Tibial nerve (tissue), 4 donors: ENCODE measurements at regions not wholly inside any gene's neighbourhood (a gene's known extent, or its start where the extent isn't known, plus 50 kb on each side); places are given as distances from the start of the nearest gene placed in this dataset.
"Not testable (repeated sequence)": the region's sequence is repeated elsewhere in the genome, so short reads cannot be mapped to it uniquely, and the experiment has no call there.

Experiments used
- DNase-seq, 2 donors: peaks; one replicate each; pipeline ENCODE4 v3.0.0-alpha.2; 2019; ENCODE audit warnings: low spot score in 2 of 2
- H3K27ac ChIP-seq, 4 donors: fragments of 200-600 bp; sonication (generic) in 3 of 4; one replicate each; pipeline ENCODE4 v1.5.1; 2017 to 2019; ENCODE audit warnings: mild to moderate bottlenecking in 1 of 4
- H3K27me3 ChIP-seq, 2 donors: fragments of 200-600 bp; sonication (generic) in 1 of 2; one replicate each; pipeline versions ENCODE4 v1.5.1 to v1.6.0; 2017 to 2019
- H3K36me3 ChIP-seq, 3 donors: fragments of 200-600 bp; sonication (generic); one replicate each; pipeline ENCODE4 v1.5.1; 2018 to 2019
- H3K4me1 ChIP-seq, 4 donors: fragments of 200-600 bp; sonication (generic) in 3 of 4; one replicate each; pipeline ENCODE4 v1.5.1; 2017 to 2019
- H3K4me3 ChIP-seq, 4 donors: fragments of 200-600 bp; sonication (generic) in 3 of 4; one replicate each; pipeline ENCODE4 v1.5.1; 2017 to 2019; ENCODE audit warnings: mild to moderate bottlenecking in 1 of 4, moderate library complexity in 1 of 4
- H3K9me3 ChIP-seq, 4 donors: fragments of 200-600 bp; sonication (generic) in 3 of 4; one replicate each; pipeline ENCODE4 v1.5.1; 2017 to 2019
- CTCF ChIP-seq, 5 experiments: fragments of 200-600 bp in 3 of 5; fragments of 450-650 bp in 2 of 5; sonication (generic) in 3 of 5; IDR thresholded peaks; one replicate each; pipeline ENCODE4 v1.5.1; 2016 to 2019; ENCODE audit warnings: antibody characterized with exemption in 5 of 5, mild to moderate bottlenecking in 3 of 5, moderate library complexity in 2 of 5
- EP300 ChIP-seq, 2 donors: sonication (generic); formaldehyde crosslinking; IDR thresholded peaks; one replicate each; pipeline ENCODE4 v1.6.1; 2017; ENCODE audit warnings: antibody characterized with exemption in 2 of 2, mild to moderate bottlenecking in 1 of 2
- POLR2A ChIP-seq, 2 donors: fragments of 450-650 bp; IDR thresholded peaks; one replicate each; pipeline ENCODE4 v1.6.1; 2017; ENCODE audit warnings: antibody characterized with exemption in 2 of 2, mild to moderate bottlenecking in 2 of 2, moderate library complexity in 2 of 2
- WGBS, 2 donors: methylation state at CpG; one replicate each; pipeline ENCODE4 v1.1.5; 2018; 5-methylcytosine and 5-hydroxymethylcytosine counted together

- Histone ChIP-seq H3K27me3 (no peaks in the 10 kb centered on the region), H3K4me1 (no peaks in the 10 kb centered on the region), H3K27ac (no peak overlapping the region), H3K36me3 (no peaks in the 10 kb centered on the region), H3K4me3 (no peak overlapping the region), H3K9me3 (no peaks in the 10 kb centered on the region)
- 50 to 65% methylated on average over 1 of the region's 1 CpG for WGBS, 2 donors
- no peak for DNase-seq
- TF ChIP-seq EP300 (IDR thresholded peaks at IDR 0.05) (no peak), CTCF (IDR thresholded peaks at IDR 0.05) (no peak), POLR2A (IDR thresholded peaks at IDR 0.05) (no peak)
These were observed 155.6 kb downstream of the PPP4R3C start for GRCh38 chrX:27307546-27307945.

GRCh38 chrX:27292552-27292951 lies 170.6 kb downstream of the PPP4R3C start:
- 68 to 82% methylated on average over 5 to 6 of the region's 6 CpGs for WGBS, 2 donors
- H3K27ac ChIP-seq, H3K4me1 ChIP-seq, H3K36me3 ChIP-seq, H3K4me3 ChIP-seq, DNase-seq, H3K27me3 ChIP-seq, H3K9me3 ChIP-seq: not testable (repeated sequence)

DNA sequence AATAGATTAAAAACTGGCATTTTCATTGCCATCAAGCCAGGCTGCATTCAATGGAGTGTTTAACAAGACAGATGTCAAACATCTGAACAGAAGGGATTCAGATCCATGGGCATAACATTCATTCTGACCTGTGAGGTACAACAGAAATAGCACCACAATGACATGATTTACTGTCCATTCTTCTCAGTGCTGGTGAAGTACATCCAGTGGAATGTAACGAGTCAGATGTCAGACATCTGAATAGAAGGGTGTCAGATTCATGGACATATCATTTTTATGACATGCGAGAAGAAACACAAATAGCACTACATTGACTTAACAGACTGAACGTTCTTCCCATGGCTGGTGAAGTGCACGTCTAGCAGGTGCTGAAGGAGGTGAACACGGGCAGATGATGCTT lies 186.4 kb downstream of the PPP4R3C start:
- H3K36me3 ChIP-seq: no peaks in the 10 kb centered on the region
- WGBS, 2 donors: 52 to 67% methylated on average over 5 of the region's 5 CpGs
- H3K27ac ChIP-seq: no peak overlapping the region
- no peak overlapping the region for H3K4me3 ChIP-seq
- no peaks in the 10 kb centered on the region for H3K9me3 ChIP-seq
- H3K4me1 ChIP-seq: no peaks in the 10 kb centered on the region
- TF ChIP-seq CTCF (IDR thresholded peaks at IDR 0.05): no peak
- no peak for TF ChIP-seq POLR2A (IDR thresholded peaks at IDR 0.05)
- no peak for TF ChIP-seq EP300 (IDR thresholded peaks at IDR 0.05)
- H3K27me3 ChIP-seq: no peaks in the 10 kb centered on the region
- DNase-seq: no peak

DNA sequence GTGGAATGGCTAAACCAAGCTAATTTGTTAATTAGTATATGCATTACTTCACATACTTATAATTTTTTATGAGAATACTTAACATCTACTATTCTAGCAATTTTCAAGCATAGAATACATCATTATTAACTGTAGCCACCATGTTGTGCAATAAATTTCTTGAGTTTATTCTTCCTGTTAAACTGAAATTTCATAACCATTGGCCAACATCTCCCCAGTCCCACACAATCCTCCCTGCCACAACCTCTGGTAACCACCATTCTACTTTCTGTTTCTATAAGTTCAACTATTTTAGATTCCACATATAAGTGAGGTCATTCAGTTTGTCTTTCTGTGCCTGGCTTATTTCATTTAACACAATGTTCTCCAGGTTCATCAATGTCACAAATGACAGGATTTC lies 208.5 kb downstream of the PPP4R3C start:
- TF ChIP-seq CTCF (IDR thresholded peaks at IDR 0.05) (no peak), POLR2A (IDR thresholded peaks at IDR 0.05) (no peak), EP300 (IDR thresholded peaks at IDR 0.05) (no peak)
- Histone ChIP-seq H3K27ac (no peak overlapping the region), H3K36me3 (no peaks in the 10 kb centered on the region), H3K4me1 (no peaks in the 10 kb centered on the region), H3K27me3 (no peaks in the 10 kb centered on the region), H3K4me3 (no peak overlapping the region), H3K9me3 (no peaks in the 10 kb centered on the region)
- no peak for DNase-seq

DNA sequence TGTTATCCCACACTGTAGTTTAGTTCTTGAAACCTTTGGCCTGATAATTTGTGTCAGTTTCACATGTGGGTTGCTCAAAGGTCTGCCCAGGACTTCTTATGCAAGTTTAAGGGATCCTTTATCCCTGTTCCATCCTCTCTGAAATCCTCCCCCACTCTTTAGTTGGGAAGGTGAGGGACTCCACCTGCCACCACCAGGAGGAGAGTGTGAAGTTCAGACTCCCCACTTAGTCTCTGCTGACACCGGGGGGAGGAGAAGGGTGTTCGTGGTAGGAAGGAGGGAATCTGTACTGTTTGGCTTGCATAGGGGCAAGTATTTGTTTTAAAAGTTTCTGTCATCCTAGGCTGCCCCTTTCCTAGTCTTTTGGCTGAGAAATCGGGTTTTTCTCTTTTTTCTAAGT lies 211.8 kb downstream of the PPP4R3C start:
- Histone ChIP-seq H3K27ac (no peak overlapping the region), H3K27me3 (no peaks in the 10 kb centered on the region), H3K36me3 (no peaks in the 10 kb centered on the region), H3K4me1 (no peaks in the 10 kb centered on the region), H3K9me3 (no peaks in the 10 kb centered on the region), H3K4me3 (no peak overlapping the region)
- WGBS, 2 donors: 55 to 77% methylated on average over 3 of the region's 3 CpGs
- no peak for DNase-seq
- TF ChIP-seq POLR2A (IDR thresholded peaks at IDR 0.05): no peak
- no peak for TF ChIP-seq EP300 (IDR thresholded peaks at IDR 0.05)
- TF ChIP-seq CTCF (IDR thresholded peaks at IDR 0.05): no peak

- Histone ChIP-seq H3K4me3 (no peak overlapping the region), H3K4me1 (no peaks in the 10 kb centered on the region), H3K36me3 (no peaks in the 10 kb centered on the region), H3K27me3 (no peaks in the 10 kb centered on the region), H3K9me3 (peaks cover 0 to 5% (median 0%) of the 10 kb centered on the region in 4 donors), H3K27ac (no peak overlapping the region)
- no peak for DNase-seq
- TF ChIP-seq EP300 (IDR thresholded peaks at IDR 0.05) (no peak), CTCF (IDR thresholded peaks at IDR 0.05) (no peak), POLR2A (IDR thresholded peaks at IDR 0.05) (no peak)
- WGBS, 2 donors: 29 to 42% methylated on average over 1 of the region's 1 CpG
These were observed 220.6 kb downstream of the PPP4R3C start for GRCh38 chrX:27242581-27242980.
